ENCODE measurements at regions not wholly inside any gene's neighbourhood (a gene's known extent, or its start where the extent isn't known, plus 50 kb on each side); places are given as distances from the start of the nearest gene placed in this dataset.

DNA sequence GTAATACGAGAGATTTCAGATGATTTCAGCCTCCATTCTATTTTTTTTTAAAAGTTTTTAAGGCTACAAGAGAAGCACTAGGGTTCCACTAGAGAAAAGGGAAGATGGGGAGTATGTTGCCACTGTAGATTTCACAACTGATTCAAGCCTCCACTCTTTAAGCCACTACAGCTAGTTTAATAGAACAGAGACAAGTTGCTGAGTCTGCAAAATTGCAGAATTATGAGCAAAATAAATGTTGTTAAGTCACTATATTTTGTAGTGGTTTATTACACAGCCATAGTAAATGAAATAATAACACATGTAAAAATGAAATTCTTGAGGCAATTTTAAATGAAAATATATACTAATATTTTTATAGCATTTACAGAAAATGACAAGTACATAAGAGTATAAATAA is 96.0 kb upstream of the POT1 start:
- TF ChIP-seq, protein P1, sequence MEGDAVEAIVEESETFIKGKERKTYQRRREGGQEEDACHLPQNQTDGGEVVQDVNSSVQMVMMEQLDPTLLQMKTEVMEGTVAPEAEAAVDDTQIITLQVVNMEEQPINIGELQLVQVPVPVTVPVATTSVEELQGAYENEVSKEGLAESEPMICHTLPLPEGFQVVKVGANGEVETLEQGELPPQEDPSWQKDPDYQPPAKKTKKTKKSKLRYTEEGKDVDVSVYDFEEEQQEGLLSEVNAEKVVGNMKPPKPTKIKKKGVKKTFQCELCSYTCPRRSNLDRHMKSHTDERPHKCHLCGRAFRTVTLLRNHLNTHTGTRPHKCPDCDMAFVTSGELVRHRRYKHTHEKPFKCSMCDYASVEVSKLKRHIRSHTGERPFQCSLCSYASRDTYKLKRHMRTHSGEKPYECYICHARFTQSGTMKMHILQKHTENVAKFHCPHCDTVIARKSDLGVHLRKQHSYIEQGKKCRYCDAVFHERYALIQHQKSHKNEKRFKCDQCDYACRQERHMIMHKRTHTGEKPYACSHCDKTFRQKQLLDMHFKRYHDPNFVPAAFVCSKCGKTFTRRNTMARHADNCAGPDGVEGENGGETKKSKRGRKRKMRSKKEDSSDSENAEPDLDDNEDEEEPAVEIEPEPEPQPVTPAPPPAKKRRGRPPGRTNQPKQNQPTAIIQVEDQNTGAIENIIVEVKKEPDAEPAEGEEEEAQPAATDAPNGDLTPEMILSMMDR (IDR thresholded peaks at IDR 0.05; ENCODE audit: insufficient read depth, low read depth, low read length), result no peak
- TF ChIP-seq EZH2 (IDR thresholded peaks at IDR 0.05; ENCODE audit: insufficient read depth, low read length), result no peak

Measured in astrocyte (in vitro differentiated cells and primary cell).